Calu3 (cell line): ENCODE measurements at regions not wholly inside any gene's neighbourhood (a gene's known extent, or its start where the extent isn't known, plus 50 kb on each side); places are given as distances from the start of the nearest gene placed in this dataset.

Experiments
- BruUV-seq: library from RNA; stranded (reverse); fragments of 400-500 nt; replicated peaks from 2 replicates; lab custom pipeline; 2021; lab: Mats Ljungman, UMichigan
- CTCF ChIA-PET: fragments of 300-600 bp; sonication (Branson Sonifier 250); formaldehyde crosslinking; loops from one replicate; lab custom pipeline; 2022; ENCODE audit warnings: antibody characterized with exemption; lab: Charles Lee
- DNase-seq: peaks from one replicate; pipeline ENCODE4 v3.0.0; 2022
- H3K27ac Mint-ChIP-seq: one replicate; pipeline ENCODE4 v1.8.0; 2022; ENCODE audit warnings: mixed read lengths; ENCODE audit not compliant: unreplicated experiment
- H3K27me3 Mint-ChIP-seq: one replicate; pipeline ENCODE4 v1.8.0; 2022; ENCODE audit warnings: mixed read lengths; ENCODE audit not compliant: unreplicated experiment
- H3K36me3 Mint-ChIP-seq: one replicate; pipeline ENCODE4 v1.8.0; 2022; ENCODE audit warnings: mild to moderate bottlenecking, moderate library complexity, mixed read lengths; ENCODE audit not compliant: insufficient read depth, unreplicated experiment
- H3K4me1 Mint-ChIP-seq: one replicate; pipeline ENCODE4 v1.8.0; 2022; ENCODE audit warnings: mild to moderate bottlenecking, low read depth, mixed read lengths; ENCODE audit not compliant: unreplicated experiment
- H3K4me3 Mint-ChIP-seq: one replicate; pipeline ENCODE4 v1.8.0; 2022; ENCODE audit warnings: mild to moderate bottlenecking, low read depth, moderate library complexity, mixed read lengths; ENCODE audit not compliant: unreplicated experiment
- H3K9me3 Mint-ChIP-seq: one replicate; pipeline ENCODE4 v1.8.0; 2022; ENCODE audit warnings: low read depth, mixed read lengths; ENCODE audit not compliant: unreplicated experiment
- CTCF ChIP-seq: fragments of 200-600 bp; IDR thresholded peaks from one replicate; pipeline ENCODE4 v1.8.0; 2022; ENCODE audit warnings: antibody characterized with exemption; ENCODE audit not compliant: unreplicated experiment
- intact Hi-C: fragments of 100-400 bp; cut with micrococcal nuclease; formaldehyde crosslinking; loops from one replicate; pipeline ENCODE4 v1.10.0; 2022; ENCODE audit not compliant: unreplicated experiment

GRCh38 chr18:8507915-8508705 lies 101.1 kb upstream of the RAB12 start:
- CTCF ChIA-PET: no interaction called here
- Mint-ChIP-seq H3K27ac (no peak overlapping the region), H3K27me3 (peaks cover 95% of the 10 kb centered on the region), H3K36me3 (no peaks in the 10 kb centered on the region), H3K9me3 (no peaks in the 10 kb centered on the region), H3K4me1 (no peaks in the 10 kb centered on the region), H3K4me3 (no peak overlapping the region)
- intact Hi-C loops: no loop called here
- no peak for TF ChIP-seq CTCF
- no peak for DNase-seq
- BruUV-seq: no TSS peak

DNA sequence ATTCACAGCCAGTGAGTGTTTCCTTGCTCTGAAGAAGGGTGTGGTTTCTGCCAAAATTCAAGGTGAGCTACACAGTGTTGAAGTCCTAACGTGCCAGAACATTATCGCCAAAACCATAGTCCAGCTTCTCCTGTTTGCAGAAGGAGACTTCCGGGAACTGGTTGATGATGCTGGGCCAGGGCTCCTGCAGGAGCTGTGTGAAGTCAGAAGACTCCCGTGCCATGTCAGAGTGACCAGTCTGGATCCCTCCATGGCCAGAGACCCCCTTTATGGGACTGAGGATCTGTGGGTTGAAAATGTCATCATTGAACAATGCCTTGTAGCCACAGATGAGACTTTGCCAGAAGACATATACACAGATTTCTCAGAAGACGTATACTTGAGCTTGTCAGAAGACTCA lies 96.0 kb upstream of the RAB12 start:
- H3K27me3 Mint-ChIP-seq: peaks cover 95% of the 10 kb centered on the region
- no TSS peak for BruUV-seq
- H3K4me1 Mint-ChIP-seq: no peaks in the 10 kb centered on the region
- H3K9me3 Mint-ChIP-seq: no peaks in the 10 kb centered on the region
- CTCF ChIA-PET: interaction anchor here (0.8 kb wide), 1 partner anchor 33 kb away, joined by 3 read pairs; no protein-coding TSS in a partner anchor
- H3K27ac Mint-ChIP-seq: no peak overlapping the region
- TF ChIP-seq CTCF: no peak
- intact Hi-C loops: no loop called here
- no peak overlapping the region for H3K4me3 Mint-ChIP-seq
- DNase-seq: no peak
- H3K36me3 Mint-ChIP-seq: no peaks in the 10 kb centered on the region

DNA sequence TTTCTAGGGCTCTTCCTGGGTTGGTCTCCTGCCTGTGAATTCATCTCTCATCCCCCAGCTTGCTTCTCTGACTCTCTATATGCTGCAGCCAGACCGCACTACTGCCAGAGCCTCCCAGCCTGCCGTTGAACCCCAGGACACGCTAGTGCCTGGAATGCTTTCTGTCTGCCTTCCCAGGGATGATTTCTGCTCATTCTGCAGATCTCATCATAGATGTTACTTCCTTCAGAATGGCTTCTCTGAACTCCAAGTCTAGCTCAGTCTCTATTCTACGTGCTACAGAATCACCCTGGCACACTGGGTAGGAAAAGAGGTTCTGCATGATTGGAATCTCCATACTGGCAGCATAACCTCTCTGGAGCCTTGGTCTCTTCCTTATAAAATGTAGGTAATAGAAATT lies 94.8 kb upstream of the RAB12 start:
- no peak for TF ChIP-seq CTCF
- Mint-ChIP-seq H3K36me3 (no peaks in the 10 kb centered on the region), H3K27me3 (peaks cover 91% of the 10 kb centered on the region), H3K27ac (no peak overlapping the region), H3K4me1 (no peaks in the 10 kb centered on the region), H3K9me3 (no peaks in the 10 kb centered on the region), H3K4me3 (no peak overlapping the region)
- BruUV-seq: no TSS peak
- intact Hi-C loops: no loop called here
- no peak for DNase-seq
- CTCF ChIA-PET: no interaction called here

GRCh38 chr18:8515142-8515865 lies 93.9 kb upstream of the RAB12 start:
- H3K27ac Mint-ChIP-seq: no peak overlapping the region
- no peak for TF ChIP-seq CTCF
- H3K36me3 Mint-ChIP-seq: no peaks in the 10 kb centered on the region
- H3K4me3 Mint-ChIP-seq: no peak overlapping the region
- H3K27me3 Mint-ChIP-seq: peaks cover 91% of the 10 kb centered on the region
- BruUV-seq: no TSS peak
- H3K4me1 Mint-ChIP-seq: no peaks in the 10 kb centered on the region
- peaks cover under 1% of the 10 kb centered on the region for H3K9me3 Mint-ChIP-seq
- DNase-seq: no peak
- CTCF ChIA-PET: no interaction called here
- intact Hi-C loops: no loop called here
